GM12878 (cell line): ENCODE measurements at regions not wholly inside any gene's neighbourhood (a gene's known extent, or its start where the extent isn't known, plus 50 kb on each side); places are given as distances from the start of the nearest gene placed in this dataset.

ENCODE experiments used
- ATAC-seq: fragments of 200-7000 bp; cut with Tn5 transposase; 3 replicates; pipeline ENCODE4 v1.9.1; 2020; ENCODE audit warnings: mild to moderate bottlenecking, moderate library complexity
- BruUV-seq: library from RNA; stranded (reverse); fragments of 400-500 nt; replicated peaks from 2 replicates; lab custom pipeline; 2021; lab: Mats Ljungman, UMichigan
- CTCF ChIA-PET: fragments of 300-600 bp; sonication (Branson Sonifier 250); formaldehyde crosslinking; extraction: SDS; loops from one replicate; lab custom pipeline; 2021; ENCODE audit warnings: inconsistent platforms; lab: Yijun Ruan, JAX
- POLR2A ChIA-PET: fragments of 350-600 bp; formaldehyde crosslinking; extraction: SDS; loops from one replicate; lab custom pipeline; 2021; ENCODE audit warnings: inconsistent platforms; lab: Charles Lee
- RAD21 ChIA-PET: fragments of 300-600 bp; sonication (Branson Sonifier 250); formaldehyde crosslinking; loops from one replicate; lab custom pipeline; 2023; ENCODE audit warnings: antibody characterized with exemption; ENCODE audit not compliant: unreplicated experiment; lab: Charles Lee
- SMC1A ChIA-PET: fragments of 300-600 bp; sonication (Branson Sonifier 250); formaldehyde crosslinking; loops from one replicate; lab custom pipeline; 2023; ENCODE audit not compliant: unreplicated experiment, uncharacterized antibody; lab: Charles Lee
- DNase-seq: peaks from one replicate; pipeline ENCODE4 v3.0.0-alpha.2; 2011; ENCODE audit warnings: low read depth, low spot score
- FAIRE-seq: peaks from 3 replicates; lab custom pipeline; 2011; peaks lifted over from hg19 to GRCh38; lab: Jason Lieb, UNC
- H2AFZ ChIP-seq: 2 replicates; pipeline ENCODE4 v1.6.0; 2011; ENCODE audit warnings: low read depth, low read length, control low read depth; ENCODE audit not compliant: control insufficient read depth
- H3K27ac ChIP-seq: 2 replicates; pipeline ENCODE4 v1.5.1; 2011; ENCODE audit warnings: control low read depth; ENCODE audit not compliant: control insufficient read depth, insufficient read depth
- H3K27me3 ChIP-seq, 2 experiments: replicated peaks in 1 of 2; 2 replicates each; pipeline versions ENCODE4 v1.6.0 to v1.6.1; 2011; ENCODE audit warnings: low read length in 1 of 2; ENCODE audit not compliant: control insufficient read depth in 2 of 2, insufficient read depth in 2 of 2
- H3K36me3 ChIP-seq, 2 experiments: 2 replicates each; pipeline ENCODE4 v1.5.1; 2011; ENCODE audit warnings: low read length in 1 of 2; ENCODE audit not compliant: control insufficient read depth in 2 of 2, insufficient read depth in 2 of 2
- H3K4me1 ChIP-seq: 2 replicates; pipeline ENCODE4 v1.6.1; 2011; ENCODE audit warnings: mild to moderate bottlenecking, low read length, moderate library complexity, mixed read lengths; ENCODE audit not compliant: control insufficient read depth, insufficient read depth
- H3K4me2 ChIP-seq: 2 replicates; pipeline ENCODE4 v1.6.0; 2011; ENCODE audit warnings: control low read depth; ENCODE audit not compliant: control insufficient read depth, insufficient read depth
- H3K4me3 ChIP-seq: fragments of 200-600 bp; sonication (generic); 2 replicates; pipeline ENCODE4 v1.5.1; 2016
- H3K79me2 ChIP-seq: 2 replicates; pipeline ENCODE4 v1.6.0; 2011; ENCODE audit warnings: low read length; ENCODE audit not compliant: control insufficient read depth, insufficient read depth
- H3K9ac ChIP-seq: 2 replicates; pipeline ENCODE4 v1.8.0; 2011; ENCODE audit warnings: low read length, control low read depth, mixed read lengths; ENCODE audit not compliant: control insufficient read depth, insufficient read depth
- H3K9me3 ChIP-seq: replicated peaks from 3 replicates; pipeline ENCODE4 v1.5.1; 2011; ENCODE audit warnings: mild to moderate bottlenecking, low read length; ENCODE audit not compliant: control insufficient read depth, insufficient read depth
- H4K20me1 ChIP-seq: 2 replicates; pipeline ENCODE4 v1.6.0; 2011; ENCODE audit not compliant: control insufficient read depth, insufficient read depth
- ATF2 ChIP-seq: IDR thresholded peaks from 2 replicates; pipeline ENCODE4 v1.6.1; 2012; ENCODE audit warnings: low read length, inconsistent platforms
- GATAD2B ChIP-seq: fragments of 450-650 bp; conservative IDR thresholded peaks from 2 replicates; pipeline ENCODE4 v1.6.1; 2017; ENCODE audit warnings: low read depth, mild to moderate bottlenecking, moderate library complexity
- KLF5 ChIP-seq: fragments of 450-650 bp; IDR thresholded peaks from 2 replicates; pipeline ENCODE4 v1.6.1; 2014; ENCODE audit warnings: mild to moderate bottlenecking; ENCODE audit not compliant: partially characterized antibody
- NFIC ChIP-seq: IDR thresholded peaks from 2 replicates; pipeline ENCODE4 v1.6.1; 2012; ENCODE audit warnings: low read depth, mild to moderate bottlenecking, inconsistent platforms, low read length, moderate library complexity
- NR2F1 ChIP-seq: fragments of 450-650 bp; conservative IDR thresholded peaks from 2 replicates; pipeline ENCODE4 v1.6.1; 2017; ENCODE audit warnings: mild to moderate bottlenecking
- POU2F2 ChIP-seq: IDR thresholded peaks from 3 replicates; pipeline ENCODE4 v1.6.1; 2011; ENCODE audit warnings: low read depth, mild to moderate bottlenecking, low read length, borderline replicate concordance
- ZNF274 ChIP-seq: IDR thresholded peaks from one replicate; pipeline ENCODE4 v1.8.0; 2011; ENCODE audit not compliant: insufficient read length, insufficient read depth
- WGBS: methylation state at CpG from one replicate; pipeline ENCODE4 v1.1.6; 2016; ENCODE audit warnings: low lambda C conversion rate; ENCODE audit not compliant: insufficient replicate concordance, insufficient coverage; ENCODE audit errors: missing lambda C conversion rate; 5-methylcytosine and 5-hydroxymethylcytosine counted together
- in situ Hi-C: fragments of 300-500 bp; cut with MboI; formaldehyde crosslinking; loops from 9 replicates; pipeline ENCODE4 v1.14.3; 2018; ENCODE audit warnings: mixed read lengths
- intact Hi-C: fragments of 100-400 bp; cut with micrococcal nuclease; formaldehyde crosslinking; loops from one replicate; pipeline ENCODE4 v1.14.2; 2022; ENCODE audit not compliant: unreplicated experiment

- Histone ChIP-seq H3K27me3 (no peaks in the 10 kb centered on the region), H3K4me2 (no peak overlapping the region), H4K20me1 (no peaks in the 10 kb centered on the region), H3K4me3 (no peak overlapping the region), H3K79me2 (no peaks in the 10 kb centered on the region), H3K36me3 (no peaks in the 10 kb centered on the region), H3K9ac (no peak overlapping the region), H3K9me3 (no peaks in the 10 kb centered on the region), H3K27ac (no peak overlapping the region)
- BruUV-seq = no TSS peak
- SMC1A ChIA-PET = no interaction called here
- DNase-seq = no peak
- POLR2A ChIA-PET = no interaction called here
- in situ Hi-C loops = no loop called here
- RAD21 ChIA-PET = no interaction called here
- 16% methylated on average over 6 of the region's 6 CpGs for WGBS
- CTCF ChIA-PET = no interaction called here
- FAIRE-seq = no peak
- no peak for TF ChIP-seq ZNF274
- TF ChIP-seq POU2F2 = no peak
- TF ChIP-seq, all 136 proteins: peak for 0
- no peak for ATAC-seq
- H3K4me1 ChIP-seq = no peaks in the 10 kb centered on the region
- H2AFZ ChIP-seq = no peak overlapping the region
- intact Hi-C loops = no loop called here
These were observed 536.6 kb downstream of the TCERG1L start for GRCh38 chr10:130774871-130775270.

- TF ChIP-seq NFIC = no peak
- no peak for TF ChIP-seq ATF2
- no peak for TF ChIP-seq NR2F1
- no peak for TF ChIP-seq KLF5
- no peak for TF ChIP-seq GATAD2B
- DNase-seq = no peak
- no peak overlapping the region for H2AFZ ChIP-seq
- POLR2A ChIA-PET = no interaction called here
- ATAC-seq = no peak
- no peak overlapping the region for H3K27ac ChIP-seq
- H3K36me3 ChIP-seq = no peaks in the 10 kb centered on the region
- SMC1A ChIA-PET = no interaction called here
- no peak for FAIRE-seq
- CTCF ChIA-PET = no interaction called here
- no peaks in the 10 kb centered on the region for H3K4me1 ChIP-seq
- RAD21 ChIA-PET = no interaction called here
- H4K20me1 ChIP-seq = no peaks in the 10 kb centered on the region
- no peak overlapping the region for H3K4me3 ChIP-seq
- in situ Hi-C loops (no loop called here), intact Hi-C loops (no loop called here)
- H3K79me2 ChIP-seq = no peaks in the 10 kb centered on the region
- 6% methylated on average over 1 of the region's 1 CpG for WGBS
- no peaks in the 10 kb centered on the region for H3K9me3 ChIP-seq
- H3K9ac ChIP-seq = no peak overlapping the region
- no peaks in the 10 kb centered on the region for H3K27me3 ChIP-seq
- H3K4me2 ChIP-seq = no peak overlapping the region
- no TSS peak for BruUV-seq
These were observed 536.2 kb downstream of the TCERG1L start for GRCh38 chr10:130775311-130775710.
